Liver (tissue), 3 donors: ENCODE measurements at regions not wholly inside any gene's neighbourhood (a gene's known extent, or its start where the extent isn't known, plus 50 kb on each side); places are given as distances from the start of the nearest gene placed in this dataset.

Source experiments
- CTCF ChIP-seq: fragments of 150-350 bp; IDR thresholded peaks from 2 replicates; pipeline ENCODE4 v1.5.1; 2017; ENCODE audit warnings: improper control_type of control experiment, low read depth, low read length; ENCODE audit not compliant: missing input control
- EGR1 ChIP-seq, 2 donors: IDR thresholded peaks; 2 replicates each; pipeline ENCODE4 v1.6.1; 2016 to 2018; ENCODE audit warnings: antibody characterized with exemption in 2 of 2, low read depth in 2 of 2
- FOXA1 ChIP-seq: IDR thresholded peaks from 2 replicates; pipeline ENCODE4 v1.6.1; 2016; ENCODE audit warnings: antibody characterized with exemption
- HNF4A ChIP-seq, 2 donors: conservative IDR thresholded peaks; 2 replicates each; pipeline ENCODE4 v1.6.1; 2016; ENCODE audit warnings: antibody characterized with exemption in 2 of 2, mild to moderate bottlenecking in 2 of 2
- HNF4G ChIP-seq: IDR thresholded peaks from 2 replicates; pipeline ENCODE4 v1.6.1; 2016; ENCODE audit warnings: antibody characterized with exemption
- MAX ChIP-seq: IDR thresholded peaks from 2 replicates; pipeline ENCODE4 v1.6.1; 2016; ENCODE audit warnings: antibody characterized with exemption
- RAD21 ChIP-seq, 2 donors: IDR thresholded peaks; 2 replicates each; pipeline ENCODE4 v1.6.1; 2016; ENCODE audit warnings: antibody characterized with exemption in 2 of 2, mild to moderate bottlenecking in 2 of 2
- REST ChIP-seq: IDR thresholded peaks from 2 replicates; pipeline ENCODE4 v1.6.1; 2016; ENCODE audit warnings: antibody characterized with exemption, mild to moderate bottlenecking
- RXRA ChIP-seq, 2 donors: IDR thresholded peaks; 2 replicates each; pipeline ENCODE4 v1.6.1; 2017 to 2018; ENCODE audit warnings: antibody characterized with exemption in 2 of 2, mild to moderate bottlenecking in 1 of 2
- SP1 ChIP-seq: IDR thresholded peaks from 2 replicates; pipeline ENCODE4 v1.6.1; 2018; ENCODE audit warnings: antibody characterized with exemption, mild to moderate bottlenecking
- TAF1 ChIP-seq: conservative IDR thresholded peaks from 2 replicates; pipeline ENCODE4 v1.6.1; 2016; ENCODE audit warnings: antibody characterized with exemption, mild to moderate bottlenecking
- YY1 ChIP-seq: IDR thresholded peaks from 2 replicates; pipeline ENCODE4 v1.6.1; 2016; ENCODE audit warnings: antibody characterized with exemption, mild to moderate bottlenecking
- ZBTB33 ChIP-seq: IDR thresholded peaks from 2 replicates; pipeline ENCODE4 v1.6.1; 2016; ENCODE audit warnings: antibody characterized with exemption
- donor health status: healthy.
- donor health status: healthy.

GRCh38 chr10:25824050-25824449 lies 110.0 kb upstream of the MYO3A start:
- TF ChIP-seq CTCF (no peak), RXRA (IDR thresholded peaks at IDR 0.05) (no peak), YY1 (no peak), REST (no peak), SP1 (no peak), MAX (no peak), ZBTB33 (no peak), EGR1 (IDR thresholded peaks at IDR 0.05; ENCODE audit: low read depth in 2 of 2) (no peak), TAF1 (no peak), RAD21 (IDR thresholded peaks at IDR 0.05) (no peak), FOXA1 (no peak), HNF4G (no peak), HNF4A (conservative IDR thresholded peaks at IDR 0.05) (no peak)
